GM18511 (cell line): ENCODE measurements at regions not wholly inside any gene's neighbourhood (a gene's known extent, or its start where the extent isn't known, plus 50 kb on each side); places are given as distances from the start of the nearest gene placed in this dataset.

Experiments
- ATAC-seq: cut with Tn5 transposase; IDR thresholded peaks from one replicate; pipeline ENCODE4 v1.9.1; 2021; ENCODE audit warnings: mild to moderate bottlenecking, moderate library complexity; ENCODE audit not compliant: unreplicated experiment

DNA sequence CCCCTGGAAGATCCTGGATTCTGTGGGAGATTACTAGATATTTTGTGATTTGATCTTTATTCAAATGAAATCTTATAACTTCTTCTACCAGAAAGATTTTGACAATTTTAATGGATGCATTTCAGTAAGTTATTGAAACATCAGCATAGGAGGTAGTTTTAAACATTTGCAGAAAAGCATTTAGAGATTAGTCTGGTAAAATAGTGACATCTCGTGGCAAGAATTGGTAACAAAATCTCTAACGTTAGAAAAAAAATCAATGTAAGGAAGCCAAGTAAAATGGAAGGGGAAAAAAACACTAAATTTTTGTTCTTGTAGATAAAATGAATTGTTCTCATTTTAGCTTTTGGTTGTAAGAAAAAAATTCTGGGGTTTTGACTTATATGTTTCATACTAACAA, 73.3 kb downstream of the TASL start:
- ATAC-seq: no peak

DNA sequence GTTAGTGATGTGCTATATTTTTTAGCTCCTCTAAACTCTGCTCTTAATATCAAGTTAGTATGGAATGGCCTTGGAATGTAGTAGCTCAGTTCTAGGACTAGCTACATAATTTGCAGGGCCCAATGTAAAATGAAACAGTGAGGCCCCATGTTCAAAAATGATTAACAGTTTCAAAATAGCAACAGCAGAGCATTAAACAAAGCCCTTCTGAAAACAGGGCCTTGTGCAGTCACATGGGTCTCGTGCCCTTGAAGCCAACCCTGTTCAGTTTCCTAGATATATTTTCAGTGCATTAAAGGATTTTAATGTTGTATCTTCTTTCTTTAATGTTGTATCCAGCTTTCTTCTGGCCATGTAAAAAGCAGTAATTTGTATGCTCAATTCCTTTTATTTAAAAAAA, 82.1 kb downstream of the TASL start:
- ATAC-seq: peak; percentile 83

DNA sequence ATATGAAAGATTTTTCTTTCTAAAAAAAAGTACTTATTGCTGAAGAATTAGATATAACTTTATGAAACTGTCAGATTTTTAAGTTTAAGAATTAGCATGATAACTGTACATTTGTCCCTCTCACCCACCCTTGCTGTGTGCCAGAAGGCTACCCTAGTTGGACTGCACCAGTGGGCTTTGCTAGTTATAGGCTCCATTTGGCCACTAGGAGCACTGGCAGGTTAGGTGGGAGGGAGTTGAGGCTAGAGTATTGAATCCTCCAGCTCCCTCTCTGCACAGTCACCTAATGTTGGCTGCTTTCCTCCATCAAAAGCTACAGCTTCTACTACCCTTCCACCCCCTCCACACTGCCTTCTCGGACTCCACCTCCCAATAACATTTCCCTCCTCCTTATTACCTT, 84.2 kb downstream of the TASL start:
- no peak for ATAC-seq

- peak; percentile 63 for ATAC-seq
Observed at GRCh38 chrX:30489323-30489722, 88.2 kb downstream of the TASL start.

- peak; percentile 65 for ATAC-seq
Observed at GRCh38 chrX:30488092-30488491, 89.5 kb downstream of the TASL start.

DNA sequence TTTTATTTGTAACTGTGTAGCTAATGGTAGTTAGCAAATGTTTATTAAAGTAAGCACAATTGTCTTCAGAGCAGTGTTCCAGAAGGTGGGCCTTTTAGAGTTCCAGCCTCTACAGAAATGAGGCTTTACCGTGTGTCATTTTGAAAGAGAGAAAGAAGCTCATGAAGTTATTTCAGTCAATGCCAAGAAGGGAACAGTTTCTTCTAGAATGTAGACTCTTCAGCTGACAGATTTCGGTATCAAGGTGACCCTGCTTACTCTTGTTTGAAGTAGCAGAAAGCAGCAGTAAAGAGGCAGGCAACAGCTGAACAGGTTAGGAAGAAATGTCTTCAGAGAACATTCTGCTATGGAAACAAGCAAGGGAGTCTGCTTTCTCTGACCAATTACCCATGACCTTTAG, 93.6 kb downstream of the TASL start:
- peak; percentile 65 for ATAC-seq

- no peak for ATAC-seq
Observed at GRCh38 chrX:30468471-30468870, 109.1 kb downstream of the TASL start.
